Left cardiac atrium (tissue), 4 donors: ENCODE measurements at regions not wholly inside any gene's neighbourhood (a gene's known extent, or its start where the extent isn't known, plus 50 kb on each side); places are given as distances from the start of the nearest gene placed in this dataset.

Experiments
- ATAC-seq, 2 donors: fragments of 200-7000 bp; cut with Tn5 transposase; one replicate each; pipeline ENCODE4 v1.9.1; 2020; ENCODE audit warnings: mild to moderate bottlenecking in 2 of 2, moderate library complexity in 2 of 2
- DNase-seq: peaks from one replicate; pipeline ENCODE4 v3.0.0-alpha.2; 2020
- intact Hi-C, 2 donors: fragments of 100-400 bp; cut with DNase I; formaldehyde crosslinking; loops; one replicate each; pipeline versions ENCODE4 v1.14.1 to v1.15.1; 2022 to 2023
- donor health status: DM: no; HTN: yes; CAD: no.
- donor health status: DM: no; HTN: yes; CAD: no; lungs with severe emphysema.
- donor health status: DM: yes; HTN: yes; CAD: no.
- donor health status: Dilated cardiomyopathy.

DNA sequence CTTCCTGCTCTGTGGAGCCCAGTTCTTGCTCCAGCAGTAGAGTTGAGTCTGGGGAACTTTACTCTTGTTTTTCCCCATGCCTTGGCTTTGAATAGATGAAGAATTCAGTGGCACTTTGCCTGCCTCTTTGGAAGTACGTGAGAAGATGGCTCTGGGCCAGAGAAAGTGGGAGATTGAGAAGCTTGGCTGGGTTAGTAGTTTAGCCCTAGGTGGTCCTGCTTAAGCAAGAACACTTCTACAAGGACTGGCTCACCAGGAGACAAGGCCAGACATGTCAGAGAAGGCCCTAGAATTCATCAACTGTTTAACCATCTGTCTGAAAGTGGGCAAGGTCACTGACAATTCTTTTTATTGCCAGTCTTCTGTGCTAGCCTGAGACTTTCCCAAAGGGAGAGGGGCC is 410.3 kb downstream of the TYW1 start:
- intact Hi-C loops: no loop called here
- ATAC-seq (no peak), DNase-seq (no peak)

DNA sequence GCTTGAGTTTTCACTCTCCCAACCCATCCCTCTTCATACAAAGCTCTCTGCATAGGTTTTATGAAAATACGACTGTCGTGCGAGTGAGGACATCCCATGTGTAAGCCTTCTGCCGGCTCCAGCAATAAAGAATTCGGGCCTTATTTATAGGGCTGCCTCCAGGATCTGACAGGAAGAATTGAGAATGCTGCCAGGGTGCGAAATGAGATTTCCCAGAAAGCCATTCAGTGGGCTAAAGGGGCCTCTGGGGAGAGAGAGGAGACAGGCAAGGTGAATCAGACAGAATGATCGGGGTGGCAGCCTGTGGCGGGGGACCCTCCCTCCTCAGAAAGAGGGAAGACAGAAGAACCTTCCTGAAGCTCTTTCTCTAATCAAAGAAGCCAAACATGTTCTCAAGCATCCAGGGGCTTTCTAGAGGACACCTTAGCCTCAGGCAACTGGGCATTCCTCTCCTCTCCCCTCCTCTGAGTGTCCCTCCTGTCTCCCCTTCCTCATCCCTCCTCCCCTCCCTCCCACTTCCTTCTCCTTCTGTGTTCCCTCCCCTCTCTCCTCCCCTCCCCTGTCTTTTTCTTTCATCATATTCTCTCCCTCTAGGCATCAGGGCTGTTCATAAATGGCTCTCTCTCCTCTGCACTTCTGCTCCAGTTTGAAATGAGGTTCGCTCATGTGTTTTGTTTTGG is 410.9 kb downstream of the TYW1 start:
- intact Hi-C loops: no loop called here
- DNase-seq (no peak), ATAC-seq (no peak)

GRCh38 chr7:67408109-67408508 is 411.5 kb downstream of the TYW1 start:
- intact Hi-C loops: no loop called here
- ATAC-seq (no peak), DNase-seq (no peak)

GRCh38 chr7:67413670-67414069 is 417.0 kb downstream of the TYW1 start:
- ATAC-seq (no peak), DNase-seq (no peak)
- intact Hi-C loops: no loop called here

GRCh38 chr7:67414858-67415257 is 418.2 kb downstream of the TYW1 start:
- ATAC-seq: no peak
- no peak for DNase-seq
- intact Hi-C loops: no loop called here

DNA sequence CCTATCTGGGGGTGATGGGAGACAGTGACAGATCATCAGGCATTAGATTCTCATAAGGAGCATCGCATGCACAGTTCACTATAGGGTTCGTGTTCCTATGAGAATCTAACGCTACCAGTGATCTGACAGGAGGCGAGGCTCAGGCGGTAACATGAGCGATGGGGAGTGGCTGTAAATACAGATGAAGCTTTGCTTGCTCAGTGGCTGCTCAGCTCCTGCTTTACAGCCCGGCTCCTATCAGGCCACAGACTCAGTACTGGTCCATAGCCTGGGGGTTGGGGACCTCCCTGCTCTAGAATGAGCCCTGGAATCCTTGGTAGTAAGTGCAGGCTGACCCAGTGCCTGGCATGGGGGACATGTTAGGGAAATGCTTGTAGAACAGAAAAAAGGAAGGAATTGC is 426.0 kb downstream of the TYW1 start:
- no peak for ATAC-seq
- no peak for DNase-seq
- intact Hi-C loops: no loop called here

GRCh38 chr7:67423065-67423464 is 426.4 kb downstream of the TYW1 start:
- no peak for ATAC-seq
- intact Hi-C loops: no loop called here

DNA sequence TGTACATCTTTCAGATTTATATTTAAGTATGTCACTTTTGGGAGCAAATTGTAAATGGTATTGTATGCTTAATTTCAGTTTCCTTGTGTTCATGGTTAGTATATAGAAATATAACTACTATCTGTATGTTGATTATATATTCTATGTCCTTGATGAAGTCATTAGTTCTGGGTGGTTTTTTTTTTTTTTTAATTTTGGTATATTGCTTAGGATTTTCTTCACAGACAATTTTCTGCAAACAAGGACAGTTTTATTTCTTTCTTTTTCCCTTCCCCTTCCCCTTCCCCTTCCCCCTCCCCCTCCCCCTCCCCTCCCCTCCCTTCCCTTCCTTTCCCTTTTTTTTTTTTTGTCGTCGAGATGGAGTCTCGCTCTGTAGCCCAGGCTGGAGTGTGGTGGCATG is 430.0 kb downstream of the TYW1 start:
- intact Hi-C loops: no loop called here

More at GRCh38 chr7:67423065-67423464, 426.4 kb downstream of the TYW1 start:
- DNase-seq: no peak

DNA sequence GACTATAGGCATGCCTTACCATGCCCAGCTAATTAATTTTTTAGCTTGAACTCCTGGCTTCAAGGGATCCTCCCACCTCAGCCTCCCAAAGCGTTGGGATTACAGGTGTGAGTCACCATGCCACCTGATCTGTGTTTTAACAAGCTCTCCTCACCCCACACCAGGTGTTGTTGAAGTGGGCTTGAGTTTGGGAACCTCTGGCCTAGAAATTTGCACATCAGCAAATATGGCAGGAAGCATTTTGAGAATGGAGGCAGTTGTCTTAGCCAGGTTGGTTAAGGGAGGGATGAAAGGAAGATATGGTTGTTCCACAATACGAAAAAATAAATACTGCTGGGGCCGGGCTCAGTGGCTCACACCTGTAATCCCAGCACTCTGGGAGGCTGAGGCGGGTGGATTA is 433.1 kb downstream of the TYW1 start:
- intact Hi-C loops: no loop called here
- DNase-seq (no peak), ATAC-seq (no peak)

More for the DNA sequence above, 430.0 kb downstream of the TYW1 start:
- no peak for ATAC-seq
- no peak for DNase-seq

GRCh38 chr7:67432536-67433234 is 436.1 kb downstream of the TYW1 start:
- intact Hi-C loops: no loop called here
- no peak for ATAC-seq
- DNase-seq: no peak

- intact Hi-C loops: no loop called here
- DNase-seq: no peak
- ATAC-seq: no peak
Measured at GRCh38 chr7:67435894-67436535, 439.4 kb downstream of the TYW1 start.

DNA sequence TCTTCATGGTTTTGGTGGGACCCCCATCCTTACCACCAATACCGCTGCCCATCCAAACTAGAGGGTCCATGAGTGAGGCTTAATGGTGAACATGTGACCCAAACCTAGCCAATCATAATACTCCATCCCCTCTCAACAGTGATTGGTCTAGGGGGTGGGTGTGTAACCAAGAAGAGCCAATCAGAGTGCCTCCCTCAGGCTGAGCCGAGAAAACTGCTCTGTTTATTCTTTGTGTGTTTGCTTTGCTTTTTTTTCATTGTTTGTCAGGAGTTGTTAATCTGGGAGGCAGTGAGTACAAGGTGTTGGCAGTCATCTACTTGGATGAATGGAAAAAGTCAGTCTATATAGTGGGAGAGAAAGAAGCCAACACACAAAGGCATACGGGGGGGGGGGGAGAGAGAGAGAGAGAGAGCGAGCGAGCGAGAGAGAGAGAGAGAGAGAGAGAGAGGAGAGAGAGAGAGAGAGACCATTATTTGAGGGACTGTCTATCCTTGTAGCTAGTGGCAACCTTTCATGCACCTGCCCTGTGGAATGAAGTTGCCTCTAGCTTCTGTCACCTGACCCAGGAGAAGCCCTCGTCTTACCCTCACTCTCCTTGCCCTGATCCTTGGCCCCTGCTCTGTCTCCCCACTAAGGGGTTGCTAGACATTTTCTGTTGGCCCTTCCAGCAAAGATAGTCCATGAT is 441.7 kb downstream of the TYW1 start:
- DNase-seq: no peak
- ATAC-seq: no peak
- intact Hi-C loops: no loop called here

DNA sequence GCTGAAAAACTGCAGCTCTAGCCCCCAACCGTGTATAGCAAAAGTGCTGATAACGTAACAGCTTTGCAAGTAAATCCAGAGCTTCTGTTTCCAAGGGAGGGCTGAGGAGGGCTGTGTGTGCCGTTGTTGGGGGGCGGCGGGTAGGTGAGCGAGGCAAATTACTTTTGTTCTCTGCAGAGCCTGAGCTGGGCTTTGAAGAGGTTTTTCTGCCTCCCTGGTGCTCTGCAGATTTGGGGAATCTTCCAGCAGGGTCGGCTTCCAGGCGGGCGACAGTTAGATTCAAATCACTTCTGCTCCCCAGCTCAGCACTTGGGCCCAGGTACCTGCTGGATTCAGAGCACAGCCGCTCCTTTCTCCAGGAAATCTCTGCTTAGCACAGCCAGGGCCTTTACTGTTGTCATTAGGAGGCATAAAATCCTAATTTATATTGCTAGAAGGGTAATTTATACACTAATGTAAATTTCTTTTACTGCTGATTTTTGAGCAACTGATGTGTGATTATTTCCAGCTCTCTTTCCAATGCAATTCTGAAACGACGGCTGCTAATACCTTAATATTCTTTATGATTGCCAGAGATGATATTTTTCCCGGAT is 442.4 kb downstream of the TYW1 start:
- ATAC-seq: no peak
- intact Hi-C loops: no loop called here

GRCh38 chr7:67440321-67440720 is 443.7 kb downstream of the TYW1 start:
- DNase-seq: no peak
- intact Hi-C loops: no loop called here
- no peak for ATAC-seq

More for the DNA sequence above, 442.4 kb downstream of the TYW1 start:
- no peak for DNase-seq

DNA sequence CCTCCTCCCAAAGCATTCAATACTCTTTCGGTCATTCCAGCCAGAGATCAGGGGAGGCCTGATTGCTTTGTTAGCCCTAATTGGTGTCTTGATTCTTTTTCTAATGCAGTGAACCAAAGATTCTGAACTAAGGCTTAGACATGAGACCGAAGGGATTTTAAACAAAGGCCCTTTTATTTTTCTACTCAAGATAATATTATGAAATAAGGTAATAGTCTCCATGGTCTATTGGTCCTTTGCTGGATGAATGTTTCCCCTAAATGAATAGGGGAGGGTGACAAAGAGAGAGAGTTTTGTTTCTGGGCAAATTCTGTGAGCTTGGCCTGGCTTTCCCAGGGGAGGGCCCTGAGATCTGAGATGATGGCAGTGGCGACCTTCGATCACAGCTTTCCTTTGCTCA is 449.1 kb downstream of the TYW1 start:
- intact Hi-C loops: no loop called here
- no peak for DNase-seq
- ATAC-seq: no peak

DNA sequence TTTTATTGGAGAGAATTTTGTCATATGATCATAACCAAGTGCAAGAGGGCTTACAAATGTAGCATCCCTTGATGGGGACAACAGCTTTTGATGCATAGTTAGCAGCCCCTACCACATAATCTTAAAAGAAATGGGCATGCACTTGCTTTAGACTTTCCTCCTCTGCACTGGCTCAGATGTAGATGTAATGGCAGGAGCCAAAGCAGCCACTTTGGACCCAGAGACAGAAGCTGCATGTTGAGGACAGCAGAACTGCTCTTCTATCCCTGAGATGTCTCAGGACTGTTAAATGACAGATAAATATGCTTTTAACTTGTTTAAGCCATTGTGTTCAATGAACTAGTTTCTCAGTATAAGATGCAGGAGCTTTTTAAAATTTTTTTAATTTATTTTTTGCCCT is 450.7 kb downstream of the TYW1 start:
- intact Hi-C loops: no loop called here
- no peak for ATAC-seq
- no peak for DNase-seq

GRCh38 chr7:67448271-67448670 is 451.6 kb downstream of the TYW1 start:
- no peak for DNase-seq
- no peak for ATAC-seq
- intact Hi-C loops: no loop called here

DNA sequence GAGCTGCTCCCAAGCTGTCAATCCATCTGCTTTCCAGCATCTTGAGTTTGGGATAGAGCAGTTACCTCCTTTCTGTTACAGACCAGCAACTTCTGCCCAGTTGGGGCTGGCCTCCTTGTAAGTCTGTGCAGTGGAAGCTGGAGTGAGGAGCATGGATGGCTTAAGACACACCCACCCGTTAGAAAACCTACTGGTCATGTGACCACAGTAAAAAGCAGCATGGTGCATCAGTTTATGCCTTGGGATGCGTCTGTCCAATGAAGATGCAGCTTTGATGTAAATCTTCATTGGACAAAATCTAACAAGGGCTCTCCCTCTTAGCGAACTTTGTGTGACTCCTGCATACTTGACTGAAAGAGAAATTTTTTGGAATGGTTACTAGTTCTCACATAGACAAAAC is 453.5 kb downstream of the TYW1 start:
- no peak for ATAC-seq
- intact Hi-C loops: no loop called here
- DNase-seq: no peak

GRCh38 chr7:67451306-67451705 is 454.7 kb downstream of the TYW1 start:
- no peak for DNase-seq
- no peak for ATAC-seq
- intact Hi-C loops: no loop called here

DNA sequence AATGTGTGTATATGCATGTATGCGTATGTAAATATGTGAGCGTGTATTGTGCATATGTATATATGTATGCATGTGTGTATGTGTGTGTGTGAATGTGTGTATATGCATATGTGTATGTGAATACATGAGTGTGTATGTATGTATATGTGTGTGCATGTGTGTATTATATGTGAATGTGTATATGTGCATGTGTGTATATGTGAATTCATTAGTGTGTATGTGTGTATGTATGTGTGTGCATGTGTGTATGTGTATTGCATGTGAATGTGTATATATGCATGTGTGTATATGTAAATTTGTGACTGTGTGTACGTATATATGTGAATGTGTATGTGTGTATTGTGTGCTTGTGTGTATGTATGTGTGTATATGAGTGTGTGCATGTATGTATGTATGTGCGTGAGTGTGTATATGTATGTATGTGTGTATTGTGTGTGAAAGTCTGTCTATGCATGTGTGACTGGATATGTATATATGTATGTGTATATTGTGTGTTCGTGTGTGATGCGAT is 455.9 kb downstream of the TYW1 start:
- ATAC-seq (no peak), DNase-seq (no peak)
- intact Hi-C loops: no loop called here
